ENCODE measurements at regions not wholly inside any gene's neighbourhood (a gene's known extent, or its start where the extent isn't known, plus 50 kb on each side); places are given as distances from the start of the nearest gene placed in this dataset.

DNA sequence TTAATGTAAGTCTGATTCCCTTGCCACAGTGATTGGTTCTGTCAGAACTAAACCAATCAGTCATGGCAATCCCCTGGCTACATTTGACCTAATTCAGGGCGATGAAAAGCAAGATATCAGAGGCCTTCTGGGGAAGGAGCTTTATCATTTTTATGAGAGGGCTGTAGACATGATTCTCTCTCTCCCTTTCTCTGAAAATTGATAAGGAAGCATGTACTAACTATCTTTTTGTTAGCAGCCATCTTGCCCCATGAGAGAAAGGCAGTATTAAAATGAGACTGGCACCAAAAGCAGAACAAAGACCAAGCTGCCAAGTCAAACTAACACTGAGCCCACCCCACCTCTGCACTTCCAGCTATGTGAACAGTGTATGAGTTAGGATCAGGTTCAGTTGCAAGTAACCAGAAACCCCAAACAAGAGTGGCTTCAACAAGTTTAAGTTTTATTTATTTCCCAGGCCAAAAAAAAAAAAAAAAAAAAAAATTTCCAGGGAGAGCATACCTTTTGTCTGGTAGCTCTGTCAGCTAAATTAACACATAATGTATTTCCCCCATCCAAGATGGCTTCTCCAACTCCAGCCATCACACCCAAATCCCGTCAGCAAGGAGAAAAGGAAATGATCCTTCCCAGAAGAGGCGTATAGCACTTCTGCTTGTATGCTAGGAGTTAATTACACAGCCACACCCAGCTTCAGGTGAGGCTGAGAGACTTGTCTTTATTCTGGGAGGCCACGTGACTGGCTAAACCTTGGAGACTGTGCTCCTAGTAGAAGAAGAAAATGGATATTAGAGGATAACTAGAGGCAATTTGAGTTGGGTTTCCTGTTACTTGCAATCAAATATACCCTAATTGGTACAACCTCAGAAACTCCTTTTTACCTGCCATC, 105.8 kb upstream of the RALGPS2 start:
- ChIA-PET POLR2A (no interaction called here), RAD21 (ENCODE audit: low non-redundant PET in 1 of 2, low total read pairs in 2 of 2, uncharacterized antibody in 2 of 2, unreplicated experiment in 2 of 2) (no interaction called here), CTCF (no interaction called here)
- Histone ChIP-seq H3K27me3 (ENCODE audit: insufficient read depth, low read length) (no peaks in the 10 kb centered on the region), H4K20me1 (ENCODE audit: insufficient read depth) (no peaks in the 10 kb centered on the region), H3K9ac (ENCODE audit: low read length) (no peak overlapping the region), H3K9me2 (ENCODE audit: insufficient read depth) (no peaks in the 10 kb centered on the region), H3K4me3 (replicated peaks in 1 of 2; ENCODE audit: low read depth in 1 of 2, low read length in 2 of 2) (no peak overlapping the region), H2AFZ (ENCODE audit: low read depth, low read length, poor library complexity, severe bottlenecking) (peak overlapping the region; percentile 32), H3K27ac (ENCODE audit: low read depth, low read length) (no peak overlapping the region), H3K4me1 (ENCODE audit: control insufficient read depth in 1 of 2, insufficient read depth in 2 of 2, low read length in 2 of 2) (peaks cover 0 to 6% of the 10 kb centered on the region in 2 experiments; a peak in 1 of 4 replicates), H3K4me2 (ENCODE audit: low read length) (no peak overlapping the region), H3K36me3 (ENCODE audit: control insufficient read depth in 1 of 2, insufficient read depth in 2 of 2, low read length in 2 of 2) (no peaks in the 10 kb centered on the region), H3K9me3 (ENCODE audit: control insufficient read depth in 1 of 2, insufficient read depth in 1 of 2, low read depth in 1 of 2, low read length in 2 of 2) (no peaks in the 10 kb centered on the region; a peak in 1 of 4 replicates), H3K79me2 (ENCODE audit: insufficient read depth, low read length) (no peaks in the 10 kb centered on the region)
- no peak for DNase-seq (ENCODE audit: low read depth, low spot score)
- ATAC-seq = no peak
- no TSS peak for BruUV-seq (replicated peaks)
- TF ChIP-seq YY1 (IDR thresholded peaks at IDR 0.05; ENCODE audit: extremely low read depth, insufficient replicate concordance, low read depth, low read length) (no peak), POLR2AphosphoS5 (IDR thresholded peaks at IDR 0.05; ENCODE audit: low read depth, low read length) (no peak), ZNF274 (IDR thresholded peaks at IDR 0.05; ENCODE audit: low read depth, low read length) (no peak), POLR2A (IDR thresholded peaks at IDR 0.05; ENCODE audit: borderline replicate concordance, extremely low read depth, insufficient read depth, insufficient read length) (no peak), CBX3 (IDR thresholded peaks at IDR 0.05; ENCODE audit: low read depth) (no peak), EGR1 (IDR thresholded peaks at IDR 0.05; ENCODE audit: low read depth) (no peak), SIN3A (IDR thresholded peaks at IDR 0.05; ENCODE audit: low read depth) (no peak), SRF (IDR thresholded peaks at IDR 0.05; ENCODE audit: low read depth) (no peak), SP1 (IDR thresholded peaks at IDR 0.05; ENCODE audit: low read depth) (no peak), CEBPB (IDR thresholded peaks at IDR 0.05; ENCODE audit: low read depth) (no peak), ELF1 (IDR thresholded peaks at IDR 0.05; ENCODE audit: borderline replicate concordance, low read depth) (no peak), EZH2phosphoT487 (IDR thresholded peaks at IDR 0.05; ENCODE audit: borderline replicate concordance) (no peak), ZFX (IDR thresholded peaks at IDR 0.05) (no peak), RAD21 (IDR thresholded peaks at IDR 0.05; ENCODE audit: low read depth) (no peak)
- TF ChIP-seq, protein P1, sequence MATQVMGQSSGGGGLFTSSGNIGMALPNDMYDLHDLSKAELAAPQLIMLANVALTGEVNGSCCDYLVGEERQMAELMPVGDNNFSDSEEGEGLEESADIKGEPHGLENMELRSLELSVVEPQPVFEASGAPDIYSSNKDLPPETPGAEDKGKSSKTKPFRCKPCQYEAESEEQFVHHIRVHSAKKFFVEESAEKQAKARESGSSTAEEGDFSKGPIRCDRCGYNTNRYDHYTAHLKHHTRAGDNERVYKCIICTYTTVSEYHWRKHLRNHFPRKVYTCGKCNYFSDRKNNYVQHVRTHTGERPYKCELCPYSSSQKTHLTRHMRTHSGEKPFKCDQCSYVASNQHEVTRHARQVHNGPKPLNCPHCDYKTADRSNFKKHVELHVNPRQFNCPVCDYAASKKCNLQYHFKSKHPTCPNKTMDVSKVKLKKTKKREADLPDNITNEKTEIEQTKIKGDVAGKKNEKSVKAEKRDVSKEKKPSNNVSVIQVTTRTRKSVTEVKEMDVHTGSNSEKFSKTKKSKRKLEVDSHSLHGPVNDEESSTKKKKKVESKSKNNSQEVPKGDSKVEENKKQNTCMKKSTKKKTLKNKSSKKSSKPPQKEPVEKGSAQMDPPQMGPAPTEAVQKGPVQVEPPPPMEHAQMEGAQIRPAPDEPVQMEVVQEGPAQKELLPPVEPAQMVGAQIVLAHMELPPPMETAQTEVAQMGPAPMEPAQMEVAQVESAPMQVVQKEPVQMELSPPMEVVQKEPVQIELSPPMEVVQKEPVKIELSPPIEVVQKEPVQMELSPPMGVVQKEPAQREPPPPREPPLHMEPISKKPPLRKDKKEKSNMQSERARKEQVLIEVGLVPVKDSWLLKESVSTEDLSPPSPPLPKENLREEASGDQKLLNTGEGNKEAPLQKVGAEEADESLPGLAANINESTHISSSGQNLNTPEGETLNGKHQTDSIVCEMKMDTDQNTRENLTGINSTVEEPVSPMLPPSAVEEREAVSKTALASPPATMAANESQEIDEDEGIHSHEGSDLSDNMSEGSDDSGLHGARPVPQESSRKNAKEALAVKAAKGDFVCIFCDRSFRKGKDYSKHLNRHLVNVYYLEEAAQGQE (IDR thresholded peaks at IDR 0.05; ENCODE audit: low read depth) = no peak
- TF ChIP-seq, protein P2, sequence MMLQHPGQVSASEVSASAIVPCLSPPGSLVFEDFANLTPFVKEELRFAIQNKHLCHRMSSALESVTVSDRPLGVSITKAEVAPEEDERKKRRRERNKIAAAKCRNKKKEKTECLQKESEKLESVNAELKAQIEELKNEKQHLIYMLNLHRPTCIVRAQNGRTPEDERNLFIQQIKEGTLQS (IDR thresholded peaks at IDR 0.05) = no peak
- TF ChIP-seq, protein P3, sequence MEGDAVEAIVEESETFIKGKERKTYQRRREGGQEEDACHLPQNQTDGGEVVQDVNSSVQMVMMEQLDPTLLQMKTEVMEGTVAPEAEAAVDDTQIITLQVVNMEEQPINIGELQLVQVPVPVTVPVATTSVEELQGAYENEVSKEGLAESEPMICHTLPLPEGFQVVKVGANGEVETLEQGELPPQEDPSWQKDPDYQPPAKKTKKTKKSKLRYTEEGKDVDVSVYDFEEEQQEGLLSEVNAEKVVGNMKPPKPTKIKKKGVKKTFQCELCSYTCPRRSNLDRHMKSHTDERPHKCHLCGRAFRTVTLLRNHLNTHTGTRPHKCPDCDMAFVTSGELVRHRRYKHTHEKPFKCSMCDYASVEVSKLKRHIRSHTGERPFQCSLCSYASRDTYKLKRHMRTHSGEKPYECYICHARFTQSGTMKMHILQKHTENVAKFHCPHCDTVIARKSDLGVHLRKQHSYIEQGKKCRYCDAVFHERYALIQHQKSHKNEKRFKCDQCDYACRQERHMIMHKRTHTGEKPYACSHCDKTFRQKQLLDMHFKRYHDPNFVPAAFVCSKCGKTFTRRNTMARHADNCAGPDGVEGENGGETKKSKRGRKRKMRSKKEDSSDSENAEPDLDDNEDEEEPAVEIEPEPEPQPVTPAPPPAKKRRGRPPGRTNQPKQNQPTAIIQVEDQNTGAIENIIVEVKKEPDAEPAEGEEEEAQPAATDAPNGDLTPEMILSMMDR (IDR thresholded peaks at IDR 0.05 in 2 of 3, conservative IDR thresholded peaks at IDR 0.05 in 1 of 3; ENCODE audit: borderline replicate concordance in 1 of 3, insufficient read depth in 1 of 3, low read depth in 2 of 3, low read length in 2 of 3) = no peak
- TF ChIP-seq, protein P4, sequence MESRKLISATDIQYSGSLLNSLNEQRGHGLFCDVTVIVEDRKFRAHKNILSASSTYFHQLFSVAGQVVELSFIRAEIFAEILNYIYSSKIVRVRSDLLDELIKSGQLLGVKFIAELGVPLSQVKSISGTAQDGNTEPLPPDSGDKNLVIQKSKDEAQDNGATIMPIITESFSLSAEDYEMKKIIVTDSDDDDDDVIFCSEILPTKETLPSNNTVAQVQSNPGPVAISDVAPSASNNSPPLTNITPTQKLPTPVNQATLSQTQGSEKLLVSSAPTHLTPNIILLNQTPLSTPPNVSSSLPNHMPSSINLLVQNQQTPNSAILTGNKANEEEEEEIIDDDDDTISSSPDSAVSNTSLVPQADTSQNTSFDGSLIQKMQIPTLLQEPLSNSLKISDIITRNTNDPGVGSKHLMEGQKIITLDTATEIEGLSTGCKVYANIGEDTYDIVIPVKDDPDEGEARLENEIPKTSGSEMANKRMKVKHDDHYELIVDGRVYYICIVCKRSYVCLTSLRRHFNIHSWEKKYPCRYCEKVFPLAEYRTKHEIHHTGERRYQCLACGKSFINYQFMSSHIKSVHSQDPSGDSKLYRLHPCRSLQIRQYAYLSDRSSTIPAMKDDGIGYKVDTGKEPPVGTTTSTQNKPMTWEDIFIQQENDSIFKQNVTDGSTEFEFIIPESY (IDR thresholded peaks at IDR 0.05; ENCODE audit: extremely low read depth, insufficient replicate concordance, low read length) = no peak
- TF ChIP-seq, protein P5, sequence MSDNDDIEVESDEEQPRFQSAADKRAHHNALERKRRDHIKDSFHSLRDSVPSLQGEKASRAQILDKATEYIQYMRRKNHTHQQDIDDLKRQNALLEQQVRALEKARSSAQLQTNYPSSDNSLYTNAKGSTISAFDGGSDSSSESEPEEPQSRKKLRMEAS (IDR thresholded peaks at IDR 0.05) = no peak
- intact Hi-C loops (cut with micrococcal nuclease) = no loop called here
